HUDEP-2 (cell line): ENCODE measurements at regions not wholly inside any gene's neighbourhood (a gene's known extent, or its start where the extent isn't known, plus 50 kb on each side); places are given as distances from the start of the nearest gene placed in this dataset.

Experiments used
- DNase-seq, 76 experiments: peaks; one replicate each; lab custom pipeline; 2025; ENCODE audit not compliant: unreplicated experiment in 76 of 76; lab: John Stamatoyannopoulos, UW

DNA sequence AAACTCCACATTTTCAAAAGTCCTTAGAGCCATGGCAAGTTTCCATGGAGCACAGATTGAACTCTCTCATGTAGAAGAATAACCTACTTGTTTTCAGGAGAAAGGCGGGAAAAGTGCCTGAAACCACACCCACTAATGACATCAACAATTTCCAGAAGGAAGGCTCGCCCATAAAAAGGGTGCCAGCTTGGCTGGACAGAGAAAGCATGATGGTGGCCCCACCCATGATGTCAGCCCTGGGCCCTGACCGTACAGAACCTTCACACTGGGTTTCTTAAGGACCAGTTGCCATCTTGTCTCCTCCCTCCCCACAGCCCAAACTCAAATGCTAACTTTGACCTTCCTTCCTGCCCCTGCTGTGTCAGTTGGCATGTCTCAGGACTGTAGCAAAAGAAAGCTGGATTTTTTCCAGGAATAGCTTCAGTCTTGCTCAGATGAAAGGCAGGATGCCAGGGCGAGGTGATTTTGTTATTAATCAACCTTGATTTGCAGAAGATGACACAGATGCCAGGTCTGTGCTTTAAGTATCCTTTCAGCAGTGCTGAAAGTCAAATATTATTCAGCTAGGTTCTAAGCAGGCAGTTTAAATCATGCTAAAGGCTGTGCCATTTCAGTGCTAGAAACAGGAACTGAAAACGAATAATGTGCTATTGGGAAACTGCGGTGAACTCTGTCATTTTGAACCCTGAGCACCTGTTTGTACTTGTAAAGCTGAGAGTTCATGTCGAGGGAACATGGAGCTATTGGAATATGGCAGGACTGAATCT, 89.5 kb upstream of the RFC3 start:
- DNase-seq: no peak

DNA sequence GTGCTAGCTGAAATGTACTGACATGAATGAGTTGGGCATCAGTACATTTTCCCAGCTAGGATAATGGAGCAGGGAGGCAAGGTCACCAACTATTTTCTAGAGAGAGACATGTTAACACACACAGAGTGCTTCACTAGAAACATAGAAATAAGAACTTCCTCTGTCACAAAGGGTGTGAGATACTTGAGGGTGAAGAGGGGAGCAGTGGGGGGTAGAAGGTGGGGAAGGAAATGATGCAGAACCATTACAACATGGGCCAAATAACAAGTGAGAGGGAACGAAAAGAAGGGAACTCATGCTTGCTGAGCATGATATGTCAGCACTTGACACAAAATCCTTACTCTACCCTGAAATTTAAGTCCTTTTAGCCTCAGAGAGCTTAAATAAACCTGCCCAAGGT, 87.8 kb upstream of the RFC3 start:
- DNase-seq: no peak

DNA sequence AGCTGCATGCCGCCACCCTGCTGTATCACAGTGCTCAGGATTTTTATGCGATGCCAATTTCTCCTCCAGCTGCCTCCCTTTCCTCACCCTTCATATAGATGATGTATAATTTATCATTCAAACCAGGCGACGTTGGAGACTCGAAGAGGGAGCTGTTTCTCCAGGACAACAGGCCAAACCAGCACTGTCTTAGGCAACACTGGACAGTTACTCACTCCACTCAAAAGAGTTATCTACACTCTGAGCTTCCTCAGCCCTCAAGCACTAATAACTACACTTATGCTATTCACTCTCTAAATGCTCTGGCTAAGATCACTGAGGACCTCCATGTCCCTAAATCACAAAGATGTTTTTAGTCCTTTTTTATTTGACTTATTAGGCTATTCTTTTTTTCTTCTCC, 87.3 kb upstream of the RFC3 start:
- no peak for DNase-seq

DNA sequence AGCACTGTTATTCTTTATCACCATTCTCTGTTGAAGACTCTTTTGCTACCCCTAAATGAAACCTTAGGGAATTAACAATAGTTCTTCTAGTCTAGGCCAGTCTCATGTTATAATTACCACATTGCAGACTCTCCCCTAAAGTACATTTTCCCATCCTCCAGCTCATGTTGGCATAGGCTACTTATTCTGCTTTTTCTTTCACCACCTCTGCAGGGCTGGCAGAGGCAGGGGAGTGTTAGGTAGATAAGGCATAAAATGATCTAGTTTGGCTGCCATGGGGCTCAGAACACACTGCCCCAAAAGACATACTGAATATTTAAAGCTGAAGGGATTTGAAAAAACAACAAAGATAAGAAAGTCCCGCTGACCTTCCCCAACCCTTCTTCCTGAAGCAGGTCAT, 82.7 kb upstream of the RFC3 start:
- no peak for DNase-seq

DNA sequence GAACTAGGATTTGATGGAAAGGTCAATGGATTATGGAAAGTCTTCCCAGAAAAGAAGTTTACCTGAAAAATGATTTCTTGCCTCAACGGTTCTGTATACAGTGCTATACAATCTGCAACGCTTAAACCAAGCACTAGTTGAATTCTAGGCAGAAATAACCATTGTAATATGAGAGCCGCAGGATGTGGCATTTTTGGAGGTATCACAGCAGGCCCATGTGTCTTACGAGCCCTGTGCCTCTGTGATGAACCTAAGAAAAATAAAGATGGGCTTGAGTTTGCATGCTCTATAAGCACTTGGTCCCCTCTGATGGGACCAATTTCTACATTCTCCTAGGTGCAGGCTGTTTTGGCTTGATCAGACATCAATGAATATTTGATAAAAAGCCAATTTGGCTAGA, 78.7 kb upstream of the RFC3 start:
- DNase-seq: no peak

DNA sequence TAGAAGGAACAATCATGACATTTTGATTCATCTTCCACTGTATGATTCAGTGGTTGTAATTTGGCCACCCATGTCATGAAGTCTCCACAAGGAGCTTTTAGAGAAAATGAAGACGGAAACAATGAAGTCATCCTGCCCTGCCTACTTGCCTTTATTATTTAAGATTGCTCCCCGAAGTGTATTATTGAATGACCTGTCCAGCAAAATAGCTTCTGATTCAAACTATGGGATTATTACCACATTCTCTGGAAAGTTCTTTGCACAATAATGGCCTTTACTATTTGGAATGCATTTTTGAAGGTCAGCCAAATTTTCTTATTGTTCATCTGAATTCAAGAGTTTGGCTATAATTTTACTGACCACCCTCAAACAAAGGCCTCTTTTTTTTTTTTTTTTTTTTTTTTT, 77.8 kb upstream of the RFC3 start:
- DNase-seq: no peak

DNA sequence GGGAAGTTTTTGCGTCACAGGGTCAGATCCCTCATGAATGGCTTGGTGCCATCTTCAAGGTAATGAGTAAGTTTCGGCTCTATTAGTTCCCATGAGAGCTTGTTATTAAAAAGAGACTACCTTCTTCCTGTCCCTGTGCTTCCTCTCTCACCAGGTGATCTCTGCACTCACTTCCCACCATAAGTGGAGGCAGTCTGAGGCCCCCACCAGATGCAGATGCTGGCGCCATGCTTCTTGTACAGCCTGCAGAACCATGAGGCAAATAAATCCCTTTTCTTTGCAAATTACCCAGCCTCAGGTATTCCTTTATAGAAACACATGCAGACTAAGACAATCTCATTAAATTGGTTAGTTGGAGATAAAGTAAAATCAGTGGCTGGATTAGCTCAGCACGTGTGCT, 75.6 kb upstream of the RFC3 start:
- DNase-seq: no peak

DNA sequence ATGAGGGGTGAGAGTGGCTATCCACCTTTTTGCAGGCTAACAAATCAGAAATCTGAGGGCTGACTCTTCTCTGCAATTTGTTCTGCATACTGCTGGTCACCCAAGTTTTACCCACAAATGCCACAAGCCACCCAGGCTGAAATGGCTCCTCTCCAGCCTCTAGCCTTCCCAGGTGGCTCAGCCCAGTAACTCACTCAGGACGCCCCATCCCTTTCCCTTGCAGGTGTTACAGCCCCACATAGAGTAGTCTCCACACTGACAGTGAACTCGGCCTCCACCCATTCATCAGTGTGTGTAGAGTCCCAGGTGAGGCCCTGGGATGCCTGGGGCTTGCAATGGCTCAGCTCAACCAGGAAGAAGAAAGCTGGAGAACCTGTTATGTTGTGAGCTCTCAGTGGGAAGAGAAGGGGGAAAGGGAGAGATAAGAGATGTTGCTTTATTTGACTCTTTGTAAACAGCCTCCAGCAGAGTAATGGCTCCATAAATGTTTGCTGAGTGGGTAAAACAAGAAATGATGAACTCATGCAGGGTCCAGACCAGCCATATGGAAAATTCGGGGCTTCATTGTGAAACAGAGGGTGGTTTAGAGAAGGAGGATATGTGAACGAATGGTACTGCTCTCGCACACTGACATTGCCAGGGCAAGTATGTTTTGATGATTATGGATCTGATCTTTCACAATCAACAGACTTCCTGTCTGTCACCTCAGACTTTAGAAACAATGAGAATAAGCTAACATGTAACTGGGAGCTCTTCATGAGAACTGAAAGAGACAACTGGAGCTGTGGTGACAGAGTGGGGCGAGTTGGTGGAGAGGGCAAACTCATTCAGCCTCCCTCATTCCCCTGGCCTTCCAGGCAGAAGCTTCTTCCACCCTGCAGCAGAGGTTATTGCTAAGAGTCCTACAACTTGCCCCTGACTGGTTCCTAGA, 74.2 kb upstream of the RFC3 start:
- no peak for DNase-seq

DNA sequence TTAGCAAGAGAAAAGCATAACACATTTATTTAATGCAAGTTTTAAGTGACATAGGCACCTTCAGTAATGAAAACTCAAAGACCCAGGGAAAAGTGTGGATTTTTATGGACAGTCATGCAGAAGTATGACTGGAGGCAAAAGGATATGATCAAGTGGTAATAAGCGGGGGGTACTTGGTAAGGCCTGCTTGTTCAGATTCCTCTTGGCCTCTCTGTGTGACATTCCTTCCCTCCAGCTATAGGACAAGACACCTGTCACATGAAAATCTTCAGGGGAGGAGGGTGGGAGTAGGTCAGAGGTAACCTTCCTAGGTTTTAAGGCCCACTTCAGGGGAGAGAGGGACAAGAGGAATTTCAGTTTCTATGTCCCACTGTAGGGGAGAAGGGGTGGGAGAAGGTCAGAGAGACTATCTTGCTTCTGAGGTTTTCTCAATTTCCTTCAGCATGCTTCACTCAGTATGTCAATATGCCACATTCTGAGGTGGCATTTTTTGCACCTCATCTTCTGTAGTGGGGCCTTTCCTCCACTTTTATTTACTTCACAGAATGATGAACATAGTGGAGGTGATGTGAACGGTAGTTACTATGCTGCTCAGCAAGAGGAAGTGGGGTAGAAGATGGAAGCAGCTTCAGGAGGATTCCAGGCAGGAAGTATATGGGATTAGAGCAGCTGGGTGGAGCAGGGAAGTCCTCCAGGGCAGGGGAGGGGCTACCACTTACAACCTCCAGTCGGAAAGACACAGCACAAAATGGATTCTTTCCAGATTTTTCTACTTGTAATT, 73.2 kb upstream of the RFC3 start:
- no peak for DNase-seq

DNA sequence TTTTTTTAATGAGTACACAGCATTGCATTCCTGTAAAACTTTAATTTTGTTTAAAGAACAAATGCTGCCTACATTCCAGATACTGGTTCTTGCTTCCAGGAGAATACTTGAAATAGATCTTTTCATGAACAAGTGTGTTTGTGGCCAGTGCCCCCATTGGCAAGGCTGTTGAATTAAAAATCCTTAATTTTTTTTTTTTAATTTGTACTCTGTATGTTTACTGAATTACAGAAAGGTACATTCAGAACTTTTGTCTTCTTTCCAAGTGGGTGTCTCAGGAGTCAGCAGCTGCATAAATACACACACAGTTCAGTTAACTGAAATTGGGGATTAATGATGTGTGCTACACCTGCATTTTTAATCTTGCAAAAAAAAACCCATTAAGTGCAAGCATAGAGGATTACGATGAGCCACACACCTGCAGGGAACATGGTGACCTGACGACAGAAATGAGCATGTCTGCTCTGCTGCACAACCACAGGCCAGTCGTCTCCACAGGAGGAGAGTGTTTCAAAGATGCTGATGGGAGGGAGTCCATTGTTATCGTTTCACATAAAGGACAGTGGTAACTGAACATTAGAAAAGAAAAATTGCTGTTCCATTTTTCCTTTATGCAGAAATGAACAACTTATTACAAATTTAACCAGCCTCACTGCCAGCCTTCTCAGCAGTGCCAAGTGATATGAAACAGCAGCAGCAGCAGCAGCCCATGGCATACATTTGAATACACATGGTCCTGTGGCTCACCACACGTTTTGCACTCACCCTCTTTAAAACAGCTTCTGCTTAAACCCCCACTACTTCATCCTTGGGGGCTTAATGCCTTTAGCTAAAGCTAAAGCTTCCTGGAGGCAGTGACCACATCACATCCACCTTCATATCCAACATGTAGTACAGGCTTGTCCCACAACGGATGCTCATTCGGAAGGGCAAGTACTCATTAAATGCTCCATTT, 72.3 kb upstream of the RFC3 start:
- no peak for DNase-seq

DNA sequence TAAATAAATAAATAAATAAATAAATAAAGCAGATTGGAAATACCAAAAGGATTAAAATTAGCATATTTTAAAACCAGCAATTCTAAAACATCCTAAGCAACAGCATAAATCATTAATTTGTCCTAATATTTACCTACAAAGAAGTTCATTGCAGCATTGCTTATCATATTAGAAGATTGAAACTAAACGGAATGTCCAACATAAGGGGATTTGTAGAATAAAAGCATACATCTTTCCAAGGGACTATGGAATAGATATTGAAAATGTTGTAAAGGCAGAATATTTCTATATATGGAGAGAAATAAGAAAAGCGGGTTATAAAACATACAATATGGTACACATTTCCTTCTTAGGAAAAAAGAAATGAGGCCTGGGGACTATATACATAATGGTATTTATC, 71.1 kb upstream of the RFC3 start:
- DNase-seq: no peak

DNA sequence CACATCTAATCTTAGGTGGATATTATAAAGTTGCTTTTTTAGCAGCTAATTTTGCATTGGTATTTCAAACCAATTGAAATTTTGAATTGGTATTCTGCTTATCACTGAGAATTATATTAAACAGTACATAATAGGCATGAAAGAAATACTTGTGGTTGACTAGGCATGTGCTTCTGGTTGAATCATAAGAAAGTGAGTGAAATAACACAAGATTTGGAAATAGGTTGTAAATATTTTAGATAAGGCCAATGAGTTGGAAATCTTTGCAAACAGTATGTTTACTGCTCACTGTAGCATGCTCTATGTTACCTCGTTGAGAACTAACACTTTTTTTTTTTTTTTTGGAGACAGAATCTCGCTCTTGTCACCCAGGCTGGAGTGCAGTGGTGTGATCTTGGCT, 66.8 kb upstream of the RFC3 start:
- DNase-seq: no peak

DNA sequence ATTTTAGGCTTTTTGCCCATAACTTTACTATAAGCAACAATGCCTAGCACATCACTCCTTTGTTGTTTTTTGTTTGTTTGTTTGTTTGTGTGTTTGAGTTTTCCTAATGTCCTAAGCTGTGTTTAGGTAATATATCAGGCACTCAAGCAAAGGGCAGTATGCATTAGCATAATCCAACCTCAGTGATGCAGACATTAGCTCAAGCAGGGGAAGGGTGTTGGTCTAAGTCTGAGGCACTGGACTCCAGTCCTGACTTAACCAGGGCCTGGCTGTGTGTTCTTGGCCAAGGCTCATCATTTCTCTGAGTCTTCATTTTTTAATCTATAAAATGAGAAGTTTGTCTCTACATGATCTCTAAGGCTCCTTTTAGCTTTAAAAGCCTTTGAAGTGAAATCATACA, 65.9 kb upstream of the RFC3 start:
- no peak for DNase-seq

DNA sequence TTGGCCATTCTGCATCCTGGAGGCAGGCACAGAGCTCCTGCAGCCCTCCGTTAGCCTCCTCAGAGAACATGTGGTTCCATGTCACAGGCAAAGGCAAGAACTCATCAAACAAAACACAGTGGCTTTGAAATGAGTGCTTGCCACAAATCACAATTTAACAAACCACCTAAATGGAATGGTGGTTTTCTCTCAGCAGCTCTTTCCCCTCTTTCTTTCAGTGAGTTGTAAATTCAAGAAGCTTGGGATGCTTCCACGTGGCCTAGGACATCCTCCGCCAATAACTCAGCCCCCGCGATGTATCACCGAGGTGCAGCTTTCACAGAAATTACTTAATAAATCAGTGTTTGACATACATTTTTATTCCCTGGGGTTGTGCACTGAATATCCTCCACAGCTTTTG, 65.4 kb upstream of the RFC3 start:
- DNase-seq: no peak

DNA sequence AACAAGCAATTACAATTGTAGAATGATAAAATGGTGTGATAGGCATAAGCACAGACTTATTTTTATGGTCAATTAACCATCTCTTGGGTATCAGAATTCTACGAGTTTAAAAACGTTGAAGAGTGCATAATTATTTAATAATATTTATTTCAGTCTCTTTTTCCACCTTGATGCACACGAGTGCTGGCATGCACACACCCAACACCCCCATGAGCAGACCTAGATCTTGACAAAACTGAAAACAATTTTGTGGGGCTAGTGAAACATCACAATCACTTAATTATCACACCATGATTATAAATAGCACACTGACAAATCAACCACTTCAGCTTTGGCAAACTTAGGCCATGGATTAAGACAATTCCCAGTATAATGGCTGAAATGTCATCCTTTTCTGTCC, 61.0 kb upstream of the RFC3 start:
- DNase-seq: no peak

DNA sequence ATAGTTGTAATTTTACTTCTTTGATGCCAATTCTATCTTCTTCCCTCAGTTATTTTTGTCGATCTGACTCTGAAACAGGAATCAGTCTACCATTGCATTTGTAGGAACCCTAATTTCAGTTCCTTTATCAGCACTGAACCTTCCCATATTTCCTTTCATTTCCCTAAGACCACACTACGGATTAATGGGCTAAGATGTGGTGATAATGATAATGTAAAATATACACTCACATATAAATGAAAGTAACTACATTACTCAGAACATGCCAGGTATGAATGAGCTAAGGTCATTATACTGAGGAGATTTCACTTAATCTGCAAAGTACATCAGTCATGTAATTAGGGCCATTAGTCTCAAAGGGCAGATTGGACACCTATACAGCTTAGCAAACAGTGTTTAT, 60.2 kb upstream of the RFC3 start:
- DNase-seq: no peak

DNA sequence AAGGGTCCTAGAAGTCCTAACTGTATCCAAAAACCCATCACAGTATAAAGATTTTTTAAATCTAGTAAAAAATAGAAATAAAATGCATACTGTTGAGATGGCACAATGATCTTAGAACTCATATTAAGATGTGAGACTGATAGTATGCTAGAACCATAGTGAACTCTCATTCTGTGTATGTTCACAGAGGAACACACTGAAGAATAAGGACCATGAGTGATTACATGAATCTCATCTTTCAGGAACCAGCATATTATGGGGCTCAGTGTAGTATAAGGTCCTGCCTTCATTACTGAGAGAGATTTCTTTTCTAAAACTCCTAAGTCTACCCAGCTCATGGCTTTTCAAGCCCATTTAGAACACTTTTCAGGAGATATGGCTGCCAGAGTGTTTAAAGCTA, 59.8 kb upstream of the RFC3 start:
- DNase-seq: no peak

DNA sequence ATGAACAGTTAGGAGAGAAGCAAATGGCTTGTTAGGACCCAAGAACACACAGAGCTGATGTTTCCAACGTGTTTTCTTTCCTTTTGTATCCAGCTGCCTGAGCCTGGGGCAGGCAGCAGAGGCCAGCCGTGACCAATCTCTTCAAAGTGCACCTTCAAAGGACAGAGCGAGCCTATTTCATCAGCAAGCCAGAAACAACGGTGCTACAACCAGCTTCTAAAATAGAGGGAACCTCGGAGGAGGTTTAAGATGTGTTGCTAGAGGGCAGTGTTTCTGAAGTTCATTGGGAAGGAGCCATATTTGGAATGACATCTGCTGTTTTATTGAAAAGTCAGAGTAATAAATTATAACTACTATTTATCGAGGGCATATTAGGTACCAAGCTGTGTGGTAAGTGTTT, 56.2 kb upstream of the RFC3 start:
- no peak for DNase-seq

DNA sequence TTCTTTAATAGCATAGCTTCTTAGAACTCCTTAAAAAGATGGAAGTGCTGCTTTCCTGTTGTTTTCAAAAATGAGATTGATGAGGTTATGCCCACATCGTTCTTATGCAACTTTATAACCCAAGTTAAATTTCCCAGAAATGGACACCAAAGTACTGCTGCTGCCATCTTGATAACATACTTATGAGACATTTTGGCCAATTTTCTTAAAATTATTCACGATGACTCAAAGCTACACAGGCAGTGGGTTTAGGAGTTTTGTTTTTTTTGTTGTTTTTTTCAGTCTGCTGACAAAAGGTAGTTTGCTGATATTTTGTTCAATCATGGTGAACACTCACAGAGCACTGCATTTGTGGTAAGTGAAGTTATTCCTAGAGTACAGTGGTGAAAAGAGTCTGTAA, 54.9 kb upstream of the RFC3 start:
- no peak for DNase-seq

DNA sequence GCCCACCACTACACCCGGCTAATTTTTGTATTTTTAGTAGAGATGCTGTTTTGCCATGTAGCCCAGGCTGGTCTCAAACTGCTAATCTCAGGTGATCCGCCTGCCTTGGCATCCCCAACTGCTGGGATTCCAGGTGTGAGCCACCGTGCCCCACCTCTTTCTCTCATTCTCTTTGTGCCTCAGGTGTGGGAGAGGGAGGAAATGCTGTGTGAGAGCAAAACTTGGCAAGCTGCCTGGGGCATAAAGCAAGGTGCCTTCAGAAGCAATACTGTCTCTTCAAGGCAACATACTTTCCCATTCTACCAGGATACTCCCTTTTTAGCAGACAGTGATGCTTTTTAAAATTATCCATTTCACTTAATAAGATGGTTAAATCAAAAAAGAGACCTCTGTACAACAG, 53.2 kb upstream of the RFC3 start:
- no peak for DNase-seq
